ENCODE measurements at regions not wholly inside any gene's neighbourhood (a gene's known extent, or its start where the extent isn't known, plus 50 kb on each side); places are given as distances from the start of the nearest gene placed in this dataset.

DNA sequence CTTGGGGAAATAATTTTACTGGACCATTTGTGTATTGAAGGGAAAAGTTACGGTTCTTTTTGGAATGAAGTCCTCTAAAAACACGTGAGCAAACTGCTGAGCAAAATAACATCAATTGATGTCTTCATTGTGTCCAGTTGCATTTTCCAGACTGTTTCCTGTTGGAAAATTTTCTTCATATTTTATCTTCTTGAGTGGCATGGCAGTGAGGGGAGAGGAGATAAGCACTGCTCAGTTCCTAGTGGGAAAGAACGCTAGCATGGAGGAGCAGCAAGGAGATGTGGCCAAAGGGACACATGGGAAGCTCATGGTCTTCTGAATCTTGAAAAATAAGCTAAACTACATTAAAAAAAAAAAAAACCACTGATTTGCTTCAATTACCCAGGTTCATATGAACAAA lies 776.0 kb downstream of the TFAP2A start:
- ChIA-PET POLR2A (no interaction called here), CTCF (no interaction called here)
- no peaks in the 10 kb centered on the region for H3K4me1 ChIP-seq (ENCODE audit: control insufficient read depth, extremely low read depth, insufficient read depth, low read length)
- H3K9me1 ChIP-seq (replicated peaks; ENCODE audit: control insufficient read depth, extremely low read depth, insufficient read depth, low read length), result no peaks in the 10 kb centered on the region
- TF ChIP-seq MYC (IDR thresholded peaks at IDR 0.05; ENCODE audit: low read depth, low read length) (no peak), FOS (IDR thresholded peaks at IDR 0.05; ENCODE audit: borderline replicate concordance, insufficient read depth, low read length) (no peak), EZH2 (IDR thresholded peaks at IDR 0.05; ENCODE audit: borderline replicate concordance, low read depth, low read length, severe bottlenecking) (no peak), JUN (IDR thresholded peaks at IDR 0.05; ENCODE audit: borderline replicate concordance, insufficient read depth, insufficient read length, low read depth) (no peak), POLR2AphosphoS5 (IDR thresholded peaks at IDR 0.05; ENCODE audit: insufficient read depth, low read depth, low read length) (no peak), POLR2A (IDR thresholded peaks at IDR 0.05; ENCODE audit: low read depth, low read length) (no peak), GATA2 (IDR thresholded peaks at IDR 0.05; ENCODE audit: insufficient read depth, insufficient read length, low read depth, low read length) (no peak)
- TF ChIP-seq, protein P1, sequence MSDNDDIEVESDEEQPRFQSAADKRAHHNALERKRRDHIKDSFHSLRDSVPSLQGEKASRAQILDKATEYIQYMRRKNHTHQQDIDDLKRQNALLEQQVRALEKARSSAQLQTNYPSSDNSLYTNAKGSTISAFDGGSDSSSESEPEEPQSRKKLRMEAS (IDR thresholded peaks at IDR 0.05; ENCODE audit: insufficient read depth, insufficient read length), result no peak
- TF ChIP-seq, protein P2, sequence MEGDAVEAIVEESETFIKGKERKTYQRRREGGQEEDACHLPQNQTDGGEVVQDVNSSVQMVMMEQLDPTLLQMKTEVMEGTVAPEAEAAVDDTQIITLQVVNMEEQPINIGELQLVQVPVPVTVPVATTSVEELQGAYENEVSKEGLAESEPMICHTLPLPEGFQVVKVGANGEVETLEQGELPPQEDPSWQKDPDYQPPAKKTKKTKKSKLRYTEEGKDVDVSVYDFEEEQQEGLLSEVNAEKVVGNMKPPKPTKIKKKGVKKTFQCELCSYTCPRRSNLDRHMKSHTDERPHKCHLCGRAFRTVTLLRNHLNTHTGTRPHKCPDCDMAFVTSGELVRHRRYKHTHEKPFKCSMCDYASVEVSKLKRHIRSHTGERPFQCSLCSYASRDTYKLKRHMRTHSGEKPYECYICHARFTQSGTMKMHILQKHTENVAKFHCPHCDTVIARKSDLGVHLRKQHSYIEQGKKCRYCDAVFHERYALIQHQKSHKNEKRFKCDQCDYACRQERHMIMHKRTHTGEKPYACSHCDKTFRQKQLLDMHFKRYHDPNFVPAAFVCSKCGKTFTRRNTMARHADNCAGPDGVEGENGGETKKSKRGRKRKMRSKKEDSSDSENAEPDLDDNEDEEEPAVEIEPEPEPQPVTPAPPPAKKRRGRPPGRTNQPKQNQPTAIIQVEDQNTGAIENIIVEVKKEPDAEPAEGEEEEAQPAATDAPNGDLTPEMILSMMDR (IDR thresholded peaks at IDR 0.05; ENCODE audit: extremely low read depth in 1 of 2, insufficient read depth in 1 of 2, low read depth in 1 of 2, low read length in 2 of 2), result no peak
- no peaks in the 10 kb centered on the region for H3K79me2 ChIP-seq (ENCODE audit: control insufficient read depth, insufficient read depth, low read length)
- H2AFZ ChIP-seq (ENCODE audit: low read depth, low read length), result no peak overlapping the region
- FAIRE-seq (no peak), DNase-seq (ENCODE audit: low read depth, low spot score) (no peak)
- no peaks in the 10 kb centered on the region for H4K20me1 ChIP-seq (replicated peaks; ENCODE audit: control insufficient read depth, extremely low read depth, insufficient read depth, low read length)
- no peaks in the 10 kb centered on the region for H3K27me3 ChIP-seq (ENCODE audit: control insufficient read depth in 2 of 2, insufficient read depth in 2 of 2, low read length in 2 of 2)
- H3K9me3 ChIP-seq (replicated peaks; ENCODE audit: control insufficient read depth, insufficient read depth, low read length), result peaks cover 2% of the 10 kb centered on the region
- H3K9ac ChIP-seq (replicated peaks; ENCODE audit: extremely low read depth, insufficient read depth, low read length), result no peak overlapping the region
- H3K36me3 ChIP-seq (ENCODE audit: control insufficient read depth in 2 of 2, extremely low read depth in 1 of 2, insufficient read depth in 2 of 2, low read length in 2 of 2), result no peaks in the 10 kb centered on the region
- no peak overlapping the region for H3K4me3 ChIP-seq (replicated peaks in 1 of 3; ENCODE audit: insufficient read depth in 1 of 3, low read depth in 1 of 3, low read length in 3 of 3)
- H3K4me2 ChIP-seq (ENCODE audit: insufficient read depth, low read length), result no peak overlapping the region
- no TSS peak for BruUV-seq (replicated peaks)
- dilution Hi-C loops (cut with MboI; ENCODE audit: extremely low pct_ligation_motif_present, low sequenced_read_pairs) (no loop called here), intact Hi-C loops (cut with micrococcal nuclease) (no loop called here)
- no peak overlapping the region for H3K27ac ChIP-seq (ENCODE audit: insufficient read depth, low read depth, low read length)
